ENCODE measurements at regions not wholly inside any gene's neighbourhood (a gene's known extent, or its start where the extent isn't known, plus 50 kb on each side); places are given as distances from the start of the nearest gene placed in this dataset.

DNA sequence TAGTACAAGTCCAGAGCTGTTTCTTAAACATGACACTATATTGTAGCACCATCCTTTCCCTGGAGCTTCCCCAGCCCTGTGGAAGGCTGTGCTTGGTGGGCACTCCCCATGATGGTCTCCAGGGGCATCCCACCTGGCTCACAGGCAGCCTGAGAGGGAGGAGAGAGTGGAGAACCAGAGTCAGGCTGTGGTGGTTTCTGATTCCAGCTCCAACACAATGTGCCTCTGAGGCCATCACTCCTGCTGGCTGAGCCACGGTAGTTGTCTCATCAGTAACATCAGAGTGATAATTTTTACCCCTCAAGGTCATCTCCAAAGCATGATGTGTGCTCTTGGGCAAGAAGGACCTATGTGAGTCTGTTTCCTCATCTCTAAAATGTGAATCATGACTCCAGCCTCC, 398.0 kb downstream of the CDK5RAP2 start:
- H3K4me3 ChIP-seq (ENCODE audit: low read length) = no peak overlapping the region
- no peaks in the 10 kb centered on the region for H4K20me1 ChIP-seq (ENCODE audit: insufficient read depth, low read length)
- no peak overlapping the region for H3K27ac ChIP-seq (ENCODE audit: low read length)
- no peak overlapping the region for H2AFZ ChIP-seq (ENCODE audit: low read depth, low read length)
- TF ChIP-seq EZH2phosphoT487 (IDR thresholded peaks at IDR 0.05; ENCODE audit: low read depth) = no peak
- TF ChIP-seq, protein P1, sequence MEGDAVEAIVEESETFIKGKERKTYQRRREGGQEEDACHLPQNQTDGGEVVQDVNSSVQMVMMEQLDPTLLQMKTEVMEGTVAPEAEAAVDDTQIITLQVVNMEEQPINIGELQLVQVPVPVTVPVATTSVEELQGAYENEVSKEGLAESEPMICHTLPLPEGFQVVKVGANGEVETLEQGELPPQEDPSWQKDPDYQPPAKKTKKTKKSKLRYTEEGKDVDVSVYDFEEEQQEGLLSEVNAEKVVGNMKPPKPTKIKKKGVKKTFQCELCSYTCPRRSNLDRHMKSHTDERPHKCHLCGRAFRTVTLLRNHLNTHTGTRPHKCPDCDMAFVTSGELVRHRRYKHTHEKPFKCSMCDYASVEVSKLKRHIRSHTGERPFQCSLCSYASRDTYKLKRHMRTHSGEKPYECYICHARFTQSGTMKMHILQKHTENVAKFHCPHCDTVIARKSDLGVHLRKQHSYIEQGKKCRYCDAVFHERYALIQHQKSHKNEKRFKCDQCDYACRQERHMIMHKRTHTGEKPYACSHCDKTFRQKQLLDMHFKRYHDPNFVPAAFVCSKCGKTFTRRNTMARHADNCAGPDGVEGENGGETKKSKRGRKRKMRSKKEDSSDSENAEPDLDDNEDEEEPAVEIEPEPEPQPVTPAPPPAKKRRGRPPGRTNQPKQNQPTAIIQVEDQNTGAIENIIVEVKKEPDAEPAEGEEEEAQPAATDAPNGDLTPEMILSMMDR (IDR thresholded peaks at IDR 0.05; ENCODE audit: low read depth, low read length) = no peak
- no peaks in the 10 kb centered on the region for H3K4me1 ChIP-seq (ENCODE audit: low read length)
- peaks cover 12% of the 10 kb centered on the region; the same call in 1 of the 2 replicates for H3K27me3 ChIP-seq (ENCODE audit: low read depth, low read length)
- no peaks in the 10 kb centered on the region for H3K36me3 ChIP-seq (replicated peaks; ENCODE audit: low read depth, low read length)
- H3K79me2 ChIP-seq (ENCODE audit: low read length) = no peaks in the 10 kb centered on the region
- H3K4me2 ChIP-seq (ENCODE audit: low read length) = no peak overlapping the region
- H3K9ac ChIP-seq (ENCODE audit: low read length) = no peak overlapping the region
- H3K9me3 ChIP-seq (ENCODE audit: insufficient read depth, low read length) = no peaks in the 10 kb centered on the region

DNA sequence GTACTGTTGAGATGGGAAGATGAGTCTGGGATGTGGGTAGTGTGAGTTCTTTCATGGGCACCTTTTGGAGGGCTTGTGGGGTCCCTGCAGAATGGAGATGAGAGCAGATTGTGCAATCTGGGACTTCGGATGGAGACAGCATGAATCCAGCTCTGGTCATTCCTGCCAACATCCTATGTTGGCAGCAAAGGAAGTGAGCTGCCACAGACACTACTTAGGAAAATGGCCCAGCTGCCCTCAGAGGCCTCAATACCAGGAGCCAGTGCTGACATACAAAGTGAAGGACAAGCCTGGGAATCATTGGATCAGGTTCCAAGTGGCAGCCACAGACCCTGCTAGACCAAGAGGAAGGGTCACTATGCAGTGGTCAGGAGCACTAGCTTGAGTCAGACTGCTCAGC, 402.8 kb downstream of the CDK5RAP2 start:
- Histone ChIP-seq H3K4me1 (ENCODE audit: low read length) (peaks cover 7% of the 10 kb centered on the region), H3K79me2 (ENCODE audit: low read length) (no peaks in the 10 kb centered on the region), H3K9me3 (ENCODE audit: insufficient read depth, low read length) (no peaks in the 10 kb centered on the region), H2AFZ (ENCODE audit: low read depth, low read length) (no peak overlapping the region), H3K27ac (ENCODE audit: low read length) (no peak overlapping the region), H3K4me3 (ENCODE audit: low read length) (no peak overlapping the region), H3K36me3 (replicated peaks; ENCODE audit: low read depth, low read length) (no peaks in the 10 kb centered on the region), H4K20me1 (ENCODE audit: insufficient read depth, low read length) (no peaks in the 10 kb centered on the region), H3K4me2 (ENCODE audit: low read length) (no peak overlapping the region), H3K27me3 (ENCODE audit: low read depth, low read length) (peaks cover 8% of the 10 kb centered on the region), H3K9ac (ENCODE audit: low read length) (no peak overlapping the region)
- TF ChIP-seq, protein P1 (IDR thresholded peaks at IDR 0.05; ENCODE audit: low read depth, low read length) = no peak
- no peak for TF ChIP-seq EZH2phosphoT487 (IDR thresholded peaks at IDR 0.05; ENCODE audit: low read depth)

DNA sequence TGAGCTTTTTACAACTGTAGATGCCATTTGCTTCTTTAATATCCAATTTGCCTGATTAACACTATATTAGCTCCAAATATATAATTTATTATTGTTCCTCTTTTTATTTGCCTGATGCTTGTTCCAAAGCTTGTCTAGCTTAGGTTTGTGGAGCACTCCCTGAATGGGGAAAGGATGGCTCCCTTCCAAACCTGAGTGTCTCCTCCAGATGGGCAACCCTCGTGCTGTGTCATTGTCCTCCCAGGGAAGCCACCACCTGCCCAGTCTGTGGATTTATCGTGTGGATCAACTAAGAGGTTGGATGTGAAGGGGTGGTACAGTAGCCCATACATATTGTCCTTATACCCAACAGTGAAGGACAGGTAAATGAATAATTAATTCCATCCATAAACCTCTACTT, 404.9 kb downstream of the CDK5RAP2 start:
- Histone ChIP-seq H3K9me3 (ENCODE audit: insufficient read depth, low read length) (no peaks in the 10 kb centered on the region), H3K9ac (ENCODE audit: low read length) (no peak overlapping the region), H3K36me3 (replicated peaks; ENCODE audit: low read depth, low read length) (no peaks in the 10 kb centered on the region), H4K20me1 (ENCODE audit: insufficient read depth, low read length) (no peaks in the 10 kb centered on the region), H3K79me2 (ENCODE audit: low read length) (no peaks in the 10 kb centered on the region), H3K27me3 (ENCODE audit: low read depth, low read length) (peaks cover 11% of the 10 kb centered on the region), H2AFZ (ENCODE audit: low read depth, low read length) (no peak overlapping the region), H3K4me2 (ENCODE audit: low read length) (no peak overlapping the region), H3K4me1 (ENCODE audit: low read length) (peaks cover 7% of the 10 kb centered on the region), H3K27ac (ENCODE audit: low read length) (no peak overlapping the region), H3K4me3 (ENCODE audit: low read length) (no peak overlapping the region)
- no peak for TF ChIP-seq EZH2phosphoT487 (IDR thresholded peaks at IDR 0.05; ENCODE audit: low read depth)
- TF ChIP-seq, protein P1 (IDR thresholded peaks at IDR 0.05; ENCODE audit: low read depth, low read length) = no peak

DNA sequence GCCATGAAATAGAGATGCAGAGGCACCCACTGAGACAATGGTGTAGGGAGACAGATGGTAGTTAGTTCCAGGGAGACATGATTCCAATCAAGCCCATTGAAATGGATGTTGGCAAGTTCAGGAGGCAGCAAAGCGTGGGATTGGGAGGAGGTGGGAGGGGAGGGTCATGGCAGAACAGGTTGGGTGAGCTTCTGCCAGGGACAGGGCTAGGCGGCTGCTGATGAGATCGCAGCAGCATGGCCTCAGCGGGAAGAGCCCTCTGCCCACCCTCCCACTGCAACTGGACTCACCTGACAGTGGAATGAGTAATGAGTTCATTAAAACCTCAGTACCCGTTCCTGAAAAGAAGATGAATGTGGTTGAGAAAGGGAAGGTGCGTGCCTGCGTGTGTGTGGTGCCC, 418.2 kb downstream of the CDK5RAP2 start:
- no peaks in the 10 kb centered on the region for H3K36me3 ChIP-seq (replicated peaks; ENCODE audit: low read depth, low read length)
- no peaks in the 10 kb centered on the region for H3K4me1 ChIP-seq (ENCODE audit: low read length)
- H3K9me3 ChIP-seq (ENCODE audit: insufficient read depth, low read length) = no peaks in the 10 kb centered on the region
- TF ChIP-seq, protein P1 (IDR thresholded peaks at IDR 0.05; ENCODE audit: low read depth, low read length) = no peak
- TF ChIP-seq EZH2phosphoT487 (IDR thresholded peaks at IDR 0.05; ENCODE audit: low read depth) = no peak
- H3K27me3 ChIP-seq (ENCODE audit: low read depth, low read length) = peaks cover 14% of the 10 kb centered on the region
- H3K9ac ChIP-seq (ENCODE audit: low read length) = no peak overlapping the region
- H3K27ac ChIP-seq (ENCODE audit: low read length) = no peak overlapping the region
- H3K79me2 ChIP-seq (ENCODE audit: low read length) = no peaks in the 10 kb centered on the region
- H2AFZ ChIP-seq (ENCODE audit: low read depth, low read length) = no peak overlapping the region
- no peak overlapping the region for H3K4me3 ChIP-seq (ENCODE audit: low read length)
- H4K20me1 ChIP-seq (ENCODE audit: insufficient read depth, low read length) = no peaks in the 10 kb centered on the region
- no peak overlapping the region for H3K4me2 ChIP-seq (ENCODE audit: low read length)

Data from OCI-LY3 (cell line).